ENCODE measurements at regions not wholly inside any gene's neighbourhood (a gene's known extent, or its start where the extent isn't known, plus 50 kb on each side); places are given as distances from the start of the nearest gene placed in this dataset.

GRCh38 chr2:15814403-15814802 is 125.9 kb upstream of the MYCN start:
- no peaks in the 10 kb centered on the region for H3K9me3 ChIP-seq
- intact Hi-C loops (cut with DNase I) = no loop called here
- H3K4me1 ChIP-seq = no peaks in the 10 kb centered on the region
- H3K27me3 ChIP-seq = peaks cover 0 to 4% (median 0%) of the 10 kb centered on the region in 4 donors
- WGBS, 2 donors = 45 to 74% methylated on average over 5 to 6 of the region's 8 CpGs
- H3K27ac ChIP-seq = no peak overlapping the region
- TF ChIP-seq CTCF (IDR thresholded peaks at IDR 0.05) = no peak
- TF ChIP-seq POLR2A (IDR thresholded peaks at IDR 0.05) = no peak
- H3K4me3 ChIP-seq = no peak overlapping the region
- no peak for DNase-seq
- no peaks in the 10 kb centered on the region for H3K36me3 ChIP-seq

GRCh38 chr2:15814946-15815345 is 125.4 kb upstream of the MYCN start:
- Histone ChIP-seq H3K4me1 (no peaks in the 10 kb centered on the region), H3K27ac (no peak overlapping the region), H3K36me3 (no peaks in the 10 kb centered on the region), H3K27me3 (peaks cover 0 to 4% (median 0%) of the 10 kb centered on the region in 4 donors), H3K9me3 (no peaks in the 10 kb centered on the region), H3K4me3 (no peak overlapping the region)
- WGBS, 2 donors = 36 to 37% methylated on average over 6 of the region's 6 CpGs
- intact Hi-C loops (cut with DNase I) = no loop called here
- no peak for TF ChIP-seq POLR2A (IDR thresholded peaks at IDR 0.05)
- TF ChIP-seq CTCF (IDR thresholded peaks at IDR 0.05) = no peak
- DNase-seq = no peak

GRCh38 chr2:15816226-15816625 is 124.1 kb upstream of the MYCN start:
- TF ChIP-seq CTCF (IDR thresholded peaks at IDR 0.05) (no peak), POLR2A (IDR thresholded peaks at IDR 0.05) (no peak)

GRCh38 chr2:15816674-15817406 is 123.5 kb upstream of the MYCN start:
- Histone ChIP-seq H3K36me3 (no peaks in the 10 kb centered on the region), H3K9me3 (no peaks in the 10 kb centered on the region), H3K27ac (no peak overlapping the region), H3K4me1 (no peaks in the 10 kb centered on the region), H3K27me3 (peaks cover 0 to 4% (median 0%) of the 10 kb centered on the region in 4 donors), H3K4me3 (no peak overlapping the region)
- 81 to 93% methylated on average over 6 to 8 of the region's 9 CpGs for WGBS, 2 donors
- TF ChIP-seq POLR2A (IDR thresholded peaks at IDR 0.05) = no peak
- no peak for TF ChIP-seq CTCF (IDR thresholded peaks at IDR 0.05)
- DNase-seq = no peak
- intact Hi-C loops (cut with DNase I) = no loop called here

More at GRCh38 chr2:15816226-15816625, 124.1 kb upstream of the MYCN start:
- no peaks in the 10 kb centered on the region for H3K4me1 ChIP-seq
- no peaks in the 10 kb centered on the region for H3K36me3 ChIP-seq
- H3K27me3 ChIP-seq = peaks cover 0 to 4% (median 0%) of the 10 kb centered on the region in 4 donors
- H3K27ac ChIP-seq = no peak overlapping the region
- intact Hi-C loops (cut with DNase I) = no loop called here
- H3K4me3 ChIP-seq = no peak overlapping the region
- no peak for DNase-seq
- 76 to 95% methylated on average over 3 of the region's 3 CpGs for WGBS, 2 donors
- H3K9me3 ChIP-seq = no peaks in the 10 kb centered on the region

- Histone ChIP-seq H3K4me1 (no peaks in the 10 kb centered on the region), H3K27ac (no peak overlapping the region), H3K9me3 (no peaks in the 10 kb centered on the region), H3K4me3 (no peak overlapping the region), H3K36me3 (no peaks in the 10 kb centered on the region), H3K27me3 (peaks cover 0 to 4% (median 0%) of the 10 kb centered on the region in 4 donors)
- intact Hi-C loops (cut with DNase I) = no loop called here
- no peak for DNase-seq
- TF ChIP-seq POLR2A (IDR thresholded peaks at IDR 0.05) = no peak
- 47 to 71% methylated on average over 6 of the region's 6 CpGs for WGBS, 2 donors
Measured at GRCh38 chr2:15817748-15818147, 122.6 kb upstream of the MYCN start.
